IPS-18c (cell line): ENCODE measurements at regions not wholly inside any gene's neighbourhood (a gene's known extent, or its start where the extent isn't known, plus 50 kb on each side); places are given as distances from the start of the nearest gene placed in this dataset.
"Not testable (repeated sequence)": the region's sequence is repeated elsewhere in the genome, so short reads cannot be mapped to it uniquely, and the experiment has no call there.

Experiments
- H3K4me3 ChIP-seq: 2 replicates; pipeline ENCODE4 v1.7.0; 2013; ENCODE audit warnings: low read depth, mild to moderate bottlenecking, low read length, moderate library complexity; ENCODE audit not compliant: insufficient read depth
- H3K9me3 ChIP-seq: one replicate; pipeline ENCODE4 v1.6.1; 2013; ENCODE audit warnings: mild to moderate bottlenecking, low read length, moderate library complexity; ENCODE audit not compliant: control insufficient read depth, insufficient read depth

DNA sequence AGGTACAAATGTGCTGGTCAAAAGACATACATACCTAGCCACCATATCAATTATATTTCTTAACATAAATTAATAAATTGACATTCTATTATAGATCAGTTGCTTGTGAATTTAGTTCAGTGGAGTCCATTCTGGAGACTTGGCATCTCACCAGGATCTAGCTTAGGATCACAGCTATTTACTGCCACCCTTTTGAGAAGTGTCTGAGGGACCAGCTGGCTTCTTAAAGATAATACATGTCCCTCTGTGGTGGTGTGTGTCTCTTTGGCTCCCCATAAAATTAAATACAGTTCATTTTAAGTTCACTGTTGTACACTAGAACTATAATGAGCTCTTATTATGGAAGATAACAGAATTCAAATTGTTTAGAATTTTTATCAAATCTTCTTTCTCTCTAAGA lies 290.7 kb downstream of the PRELID2 start:
- H3K4me3 ChIP-seq: no peak overlapping the region
- no peaks in the 10 kb centered on the region for H3K9me3 ChIP-seq

DNA sequence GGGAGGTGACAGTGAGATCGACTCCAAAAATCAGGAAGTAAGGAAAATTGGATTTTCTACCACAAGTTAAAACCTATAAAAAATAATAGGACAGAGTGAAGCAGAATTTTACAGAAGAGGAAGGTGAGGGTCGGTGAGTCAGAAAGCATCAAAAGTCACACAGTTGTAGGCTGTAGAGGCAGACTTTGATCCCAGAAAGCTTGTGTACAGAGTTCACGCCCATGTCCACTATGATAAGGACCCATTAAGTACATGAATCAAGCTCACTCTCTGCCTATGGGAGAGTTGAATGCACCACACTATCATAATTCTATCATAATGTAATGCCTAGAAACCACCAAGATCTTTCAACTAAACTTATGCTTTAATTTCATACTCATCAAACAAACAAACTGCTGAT lies 291.2 kb downstream of the PRELID2 start:
- Histone ChIP-seq H3K9me3 (no peaks in the 10 kb centered on the region), H3K4me3 (no peak overlapping the region)

DNA sequence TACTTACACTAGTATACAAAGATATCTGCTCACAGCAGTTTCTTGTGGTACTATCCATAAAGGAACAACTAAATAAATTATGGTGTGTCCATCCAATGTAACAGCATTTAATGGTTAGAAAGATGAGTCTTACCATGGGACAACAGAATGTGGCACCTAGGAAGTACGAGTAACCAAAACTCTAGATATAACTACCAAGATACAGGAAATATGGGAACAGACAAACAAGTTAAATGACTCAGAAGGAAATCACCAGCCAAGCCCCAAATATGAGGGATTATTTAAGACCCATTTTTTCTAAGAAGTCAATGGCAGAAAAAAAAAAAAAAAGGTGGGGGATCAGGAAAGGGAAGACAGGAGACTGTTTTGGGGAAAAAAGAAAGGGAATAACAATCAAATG lies 294.8 kb downstream of the PRELID2 start:
- H3K4me3 ChIP-seq: no peak overlapping the region
- no peaks in the 10 kb centered on the region for H3K9me3 ChIP-seq

DNA sequence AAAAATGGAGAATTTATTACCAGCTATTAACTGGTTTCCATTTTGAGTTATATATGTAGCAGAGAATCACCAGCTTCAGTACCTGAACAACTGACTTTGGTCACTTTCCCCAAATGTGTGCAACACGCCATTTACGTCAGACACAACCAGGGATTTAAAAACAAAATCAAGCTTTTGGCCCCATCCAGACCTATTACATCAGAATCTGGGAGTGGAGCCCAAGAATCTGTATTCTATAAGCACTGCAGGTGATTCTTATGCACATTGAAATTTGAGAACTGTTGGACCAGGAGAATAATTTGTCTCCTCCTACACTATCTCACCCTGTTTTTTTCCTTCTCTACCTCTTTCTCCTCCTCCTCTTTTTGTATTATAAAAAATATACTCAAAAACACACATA lies 295.9 kb downstream of the PRELID2 start:
- H3K4me3 ChIP-seq: no peak overlapping the region
- no peaks in the 10 kb centered on the region for H3K9me3 ChIP-seq

DNA sequence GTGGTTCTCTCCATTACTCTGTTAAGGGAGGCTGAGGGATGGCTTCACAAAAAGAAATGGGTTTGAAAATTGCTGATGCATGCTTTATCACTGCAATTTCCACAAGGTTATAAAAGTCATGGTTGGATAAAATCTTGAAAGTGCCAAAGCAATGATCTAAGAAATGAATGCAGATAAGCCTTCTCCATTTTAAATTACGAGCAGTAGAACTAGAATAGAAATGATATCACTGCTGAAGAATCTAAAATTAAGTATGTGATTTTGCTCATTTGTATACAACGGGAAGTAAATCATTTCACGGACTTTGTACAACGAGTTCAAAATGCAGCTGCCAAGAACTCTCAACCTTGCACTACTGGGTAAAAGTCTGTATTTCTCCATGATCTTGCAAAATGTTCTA lies 299.0 kb downstream of the PRELID2 start:
- no peak overlapping the region for H3K4me3 ChIP-seq
- no peaks in the 10 kb centered on the region for H3K9me3 ChIP-seq

DNA sequence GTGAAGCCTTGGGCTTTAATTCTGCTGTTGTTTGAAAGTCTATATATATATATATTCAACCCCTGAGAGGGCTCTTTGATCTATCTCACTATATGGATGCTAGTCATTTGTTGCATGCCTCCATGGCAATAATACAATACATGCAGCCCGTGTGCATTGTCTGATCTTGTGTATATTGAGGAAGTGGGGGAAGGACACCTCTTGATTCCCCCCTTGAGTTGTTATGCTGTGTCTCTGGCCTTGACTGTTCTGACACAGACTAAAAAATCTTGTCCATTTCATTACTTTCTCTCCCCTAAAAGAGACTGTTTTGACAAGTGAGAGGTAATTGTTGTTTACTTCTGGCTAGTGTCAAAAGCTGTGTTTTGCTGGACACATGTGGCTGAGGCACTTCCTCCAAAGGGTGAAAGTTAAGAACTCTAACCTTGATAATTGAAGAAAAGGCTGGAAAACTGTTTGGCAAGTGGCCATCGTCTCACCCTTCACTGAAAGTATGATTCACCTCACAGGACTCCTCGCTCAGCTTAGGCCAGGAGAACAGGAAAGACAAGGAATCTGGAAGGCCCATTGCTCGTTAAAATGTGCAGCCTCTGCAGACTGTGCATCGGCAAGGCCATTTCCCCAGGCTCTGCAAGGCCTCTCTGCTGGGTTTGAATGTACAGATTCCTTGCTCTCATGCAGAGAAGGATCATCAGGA lies 304.0 kb downstream of the PRELID2 start:
- no peak overlapping the region for H3K4me3 ChIP-seq
- no peaks in the 10 kb centered on the region for H3K9me3 ChIP-seq

DNA sequence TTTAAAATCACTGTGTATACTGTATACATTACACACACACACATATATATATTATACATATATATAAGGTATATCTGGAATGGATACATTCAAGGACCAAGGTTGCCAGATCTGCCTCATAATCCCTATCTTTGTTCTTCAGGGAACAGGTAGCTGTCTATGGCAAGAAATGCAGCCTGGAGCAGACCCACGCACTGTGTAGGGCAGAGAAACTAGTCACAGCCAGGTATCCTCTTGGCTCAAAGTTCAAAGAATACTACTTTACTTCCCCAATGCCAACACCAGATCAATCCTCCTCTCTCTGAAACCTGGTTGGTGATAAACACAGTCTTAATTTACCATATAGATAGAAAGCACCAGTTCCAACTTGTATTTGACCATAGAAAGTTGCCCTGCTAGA lies 313.6 kb downstream of the PRELID2 start:
- Histone ChIP-seq H3K4me3 (no peak overlapping the region), H3K9me3 (no peaks in the 10 kb centered on the region)

DNA sequence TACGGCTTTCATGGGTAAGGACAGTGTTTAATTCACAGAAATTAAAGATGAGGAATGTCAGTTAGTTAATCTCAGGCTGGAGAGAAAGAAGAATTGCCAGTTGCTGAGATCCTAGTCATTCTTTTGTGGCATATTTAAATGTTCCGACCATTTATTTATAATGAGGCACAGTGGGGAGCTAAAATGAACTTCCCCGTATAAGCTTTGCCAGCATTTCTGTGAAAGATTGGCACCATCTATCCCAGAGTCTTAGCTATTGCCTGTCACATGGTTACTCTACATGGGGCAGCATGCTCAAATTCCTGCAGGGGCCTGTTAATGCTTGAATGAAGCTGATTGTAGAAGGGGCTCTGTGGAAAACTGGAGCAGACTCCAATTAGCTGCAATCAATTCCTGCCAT lies 314.1 kb downstream of the PRELID2 start:
- Histone ChIP-seq H3K4me3 (no peak overlapping the region), H3K9me3 (no peaks in the 10 kb centered on the region)

DNA sequence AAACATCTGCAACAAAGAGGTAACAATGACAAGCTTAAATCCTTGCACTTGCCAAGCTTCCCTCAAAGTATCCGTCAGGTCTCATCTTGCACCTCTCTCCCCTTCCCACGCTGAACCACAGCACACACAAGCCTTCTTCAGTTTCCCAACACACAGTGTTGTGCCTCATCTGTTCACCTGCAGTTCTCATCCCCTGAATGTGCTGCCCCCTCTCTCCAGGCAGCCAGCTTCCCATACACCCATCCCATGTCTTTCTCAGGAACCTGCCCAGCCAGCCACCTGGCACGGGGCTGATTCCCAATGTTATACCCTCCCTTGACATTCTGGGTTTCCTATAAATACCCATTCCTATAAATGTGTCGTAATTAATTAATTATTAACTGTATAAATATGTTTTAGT lies 314.8 kb downstream of the PRELID2 start:
- no peak overlapping the region for H3K4me3 ChIP-seq
- no peaks in the 10 kb centered on the region for H3K9me3 ChIP-seq

DNA sequence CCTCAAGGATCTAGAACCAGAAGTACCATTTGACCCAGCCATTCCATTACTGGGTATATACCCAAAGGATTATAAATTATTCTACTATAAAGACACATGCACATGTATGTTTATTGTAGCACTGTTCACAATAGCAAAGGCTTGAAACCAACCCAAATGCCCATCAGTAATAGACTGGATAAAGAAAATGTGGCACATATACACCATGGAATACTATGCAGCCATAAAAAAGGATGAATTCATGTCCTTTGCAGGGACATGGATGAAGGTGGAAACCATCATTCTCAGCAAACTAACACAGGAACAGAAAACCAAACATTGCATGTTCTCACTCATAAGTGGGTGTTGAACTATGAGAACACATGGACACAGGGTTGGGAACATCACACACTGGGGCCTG lies 317.6 kb downstream of the PRELID2 start:
- not testable (repeated sequence) for H3K4me3 ChIP-seq, H3K9me3 ChIP-seq

DNA sequence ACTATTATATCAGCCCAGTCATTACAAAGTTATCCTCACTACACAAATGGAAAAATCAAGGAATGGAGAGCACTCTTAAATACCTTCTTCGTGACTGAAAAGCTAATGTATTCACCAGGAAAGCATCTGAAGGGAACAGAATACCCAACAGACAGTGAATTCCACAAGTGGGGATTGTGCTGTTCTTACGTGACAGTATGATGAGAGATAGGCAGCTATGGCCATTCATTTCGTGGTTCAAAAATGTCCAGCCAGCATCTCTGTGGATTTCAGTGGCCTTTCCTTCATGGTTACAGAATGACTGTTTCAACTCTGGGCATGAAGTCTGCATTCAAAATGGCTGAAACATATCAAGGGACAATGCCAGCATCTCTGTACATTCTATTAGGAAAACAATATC lies 323.8 kb downstream of the PRELID2 start:
- no peaks in the 10 kb centered on the region for H3K9me3 ChIP-seq

DNA sequence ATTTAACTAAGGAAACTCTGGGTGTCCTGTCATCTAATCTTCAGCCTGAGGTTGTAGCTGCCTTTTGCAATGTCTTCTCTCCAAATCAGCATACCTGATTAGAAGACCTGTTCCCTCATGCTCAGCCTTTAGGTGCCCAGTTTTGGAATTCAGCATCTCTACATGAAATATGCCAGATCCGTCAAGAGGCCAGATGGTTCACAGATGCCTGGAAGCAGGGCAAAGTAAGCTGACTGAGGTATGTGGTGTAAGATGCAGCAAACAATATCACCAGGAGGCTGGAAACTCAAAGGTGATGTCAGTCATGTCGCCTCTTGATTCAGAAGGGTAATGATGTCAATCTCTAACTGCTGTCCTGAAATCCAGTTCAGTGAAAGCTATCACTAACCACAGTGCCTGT lies 324.4 kb downstream of the PRELID2 start:
- no peaks in the 10 kb centered on the region for H3K9me3 ChIP-seq
- H3K4me3 ChIP-seq: no peak overlapping the region

More for the DNA sequence above, 323.8 kb downstream of the PRELID2 start:
- H3K4me3 ChIP-seq: no peak overlapping the region

DNA sequence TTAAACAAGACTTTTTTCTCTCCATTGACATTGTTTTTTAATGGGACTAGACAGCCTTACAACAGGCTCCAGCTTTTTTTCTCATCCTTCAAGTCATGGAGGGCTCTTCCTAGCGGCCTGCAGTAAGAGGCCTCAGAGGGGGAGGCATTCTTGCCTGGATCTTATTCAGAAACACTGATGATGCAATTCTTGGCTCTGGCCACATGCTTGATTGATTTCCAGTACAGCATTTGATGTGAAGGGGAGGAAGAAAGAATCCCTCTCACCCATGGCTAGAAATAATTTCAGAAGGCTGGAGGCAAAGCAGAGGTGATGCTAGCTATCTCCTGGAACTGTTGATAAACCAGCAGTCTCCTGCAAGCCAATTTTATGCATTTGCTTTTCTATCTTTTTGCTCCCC lies 324.8 kb downstream of the PRELID2 start:
- Histone ChIP-seq H3K9me3 (no peaks in the 10 kb centered on the region), H3K4me3 (no peak overlapping the region)

DNA sequence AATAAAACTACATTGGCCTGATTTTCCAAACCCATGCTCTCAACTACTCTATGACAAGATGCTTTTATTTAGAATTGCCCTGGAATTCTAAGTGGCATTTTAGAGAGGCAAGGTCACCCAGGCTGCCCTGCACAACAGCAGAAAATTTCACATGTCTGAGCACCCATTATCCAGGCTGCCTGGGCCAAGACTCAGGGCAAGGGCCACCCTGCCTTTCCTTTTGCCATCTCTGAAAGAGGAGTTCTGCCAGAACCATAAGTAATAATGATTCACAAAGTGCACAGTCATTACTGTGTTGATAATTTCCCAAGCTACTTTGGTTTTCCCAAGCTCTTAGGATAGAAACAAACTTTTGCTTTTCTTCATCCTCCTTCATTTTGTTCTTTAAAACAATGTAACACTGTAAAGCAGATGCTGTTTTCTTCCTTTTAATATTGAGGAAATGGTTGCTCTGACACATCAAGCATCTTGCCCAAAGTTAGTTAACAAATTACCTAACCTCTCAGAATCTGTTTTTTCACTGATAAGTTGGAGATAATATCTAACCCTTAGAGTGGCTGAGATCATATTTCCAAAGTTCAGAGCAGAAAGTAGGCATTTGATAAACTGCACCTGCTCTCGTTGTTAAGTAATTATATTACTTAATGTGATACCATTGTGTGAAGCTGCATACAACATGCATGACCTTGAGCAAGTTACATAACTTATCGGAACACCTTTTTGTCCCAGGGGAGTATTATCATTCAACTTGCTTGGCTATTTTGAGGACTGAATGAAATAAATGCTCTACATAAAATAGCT lies 325.6 kb downstream of the PRELID2 start:
- no peaks in the 10 kb centered on the region for H3K9me3 ChIP-seq
- no peak overlapping the region for H3K4me3 ChIP-seq

DNA sequence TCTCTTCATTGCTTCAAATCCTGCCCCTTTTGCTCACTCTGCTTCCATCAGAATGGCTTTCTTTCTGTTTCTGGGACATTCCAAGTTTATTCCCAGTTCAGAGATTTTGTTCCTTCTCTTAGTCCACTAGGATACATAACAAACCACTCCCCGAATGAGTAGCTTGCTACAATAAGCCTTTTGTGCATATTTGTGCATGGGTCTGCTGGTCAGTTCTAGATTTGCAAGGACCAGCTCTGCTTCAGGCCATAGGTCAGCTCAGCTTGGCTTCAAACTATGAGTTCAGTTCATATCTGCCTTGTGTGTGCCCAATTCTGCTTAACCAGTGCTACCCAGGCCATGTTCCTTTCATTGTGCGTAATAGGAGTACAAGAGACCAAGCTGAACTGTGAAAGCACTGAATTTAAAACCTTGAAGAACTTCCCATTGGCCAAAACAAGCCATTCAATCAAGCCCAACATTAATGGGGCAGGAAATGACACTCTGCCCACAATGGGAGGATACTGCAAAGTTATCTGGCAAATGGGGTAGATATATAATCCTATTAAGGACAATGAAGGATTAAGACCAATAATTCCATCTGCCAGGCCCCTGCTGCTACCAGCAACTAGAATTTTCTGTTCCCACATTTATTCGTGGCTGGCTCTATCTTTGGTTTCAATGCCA lies 328.8 kb downstream of the PRELID2 start:
- H3K9me3 ChIP-seq: no peaks in the 10 kb centered on the region

DNA sequence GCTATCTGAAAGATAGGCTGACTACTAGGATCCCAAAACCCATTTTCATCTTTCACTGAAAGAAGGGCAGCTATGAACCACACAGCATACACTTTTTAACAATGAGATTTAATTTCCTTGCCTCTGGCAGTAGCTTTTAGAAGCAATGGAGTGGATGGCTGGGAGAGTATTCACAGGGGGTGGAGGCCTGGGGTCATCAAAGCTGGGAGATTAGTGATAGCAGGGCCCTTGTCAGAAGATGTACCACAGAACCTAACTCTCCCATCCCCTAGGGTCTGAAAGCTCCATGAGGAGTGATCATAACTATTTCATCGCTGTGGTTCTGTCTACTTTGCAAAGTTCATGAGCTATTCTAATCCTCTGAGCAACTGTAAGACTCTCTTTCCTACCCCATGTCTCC lies 332.2 kb downstream of the PRELID2 start:
- no peak overlapping the region for H3K4me3 ChIP-seq
- no peaks in the 10 kb centered on the region for H3K9me3 ChIP-seq

More for the DNA sequence above, 328.8 kb downstream of the PRELID2 start:
- H3K4me3 ChIP-seq: no peak overlapping the region

DNA sequence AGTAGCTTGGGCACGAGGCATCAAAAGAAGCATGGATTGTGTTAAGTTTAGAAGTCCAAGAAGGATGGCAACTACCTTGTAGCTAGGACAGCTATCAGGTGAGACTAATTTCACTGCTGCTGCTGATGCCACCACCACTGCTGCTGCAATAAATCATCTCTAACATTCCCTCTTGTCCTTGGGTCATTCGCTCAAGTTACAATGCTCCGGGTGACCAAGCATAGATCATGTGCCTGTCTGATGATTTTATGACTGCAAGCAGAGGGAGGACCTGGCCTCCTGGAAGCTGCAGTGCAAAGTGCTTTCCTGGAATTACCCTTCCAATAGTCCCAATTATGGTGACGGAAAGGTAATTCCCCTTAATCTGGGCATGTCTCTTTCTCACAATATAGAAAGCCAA lies 334.4 kb downstream of the PRELID2 start:
- no peak overlapping the region; the same call in 1 of the 2 replicates for H3K4me3 ChIP-seq

DNA sequence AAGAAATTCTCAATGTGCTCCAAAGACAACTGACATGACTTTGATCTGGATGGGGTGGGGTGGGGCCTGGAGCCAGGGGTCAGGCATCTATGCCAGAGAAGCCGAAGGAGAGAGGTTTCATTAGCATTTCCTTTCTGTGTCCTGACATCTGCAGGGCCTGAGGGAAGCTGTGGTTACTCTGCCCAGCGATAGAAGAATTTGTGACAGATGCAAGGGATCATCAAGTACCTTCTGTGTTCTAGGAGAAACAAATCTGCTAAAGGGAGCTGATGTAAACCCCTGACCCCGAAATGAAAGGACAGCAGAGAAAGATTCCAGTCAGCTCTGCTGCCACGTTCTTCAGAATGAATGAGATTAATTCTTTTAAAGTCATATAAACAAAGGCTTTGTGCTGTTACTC lies 335.7 kb downstream of the PRELID2 start:
- Histone ChIP-seq H3K9me3 (no peaks in the 10 kb centered on the region), H3K4me3 (no peak overlapping the region)

More for the DNA sequence above, 334.4 kb downstream of the PRELID2 start:
- H3K9me3 ChIP-seq: no peaks in the 10 kb centered on the region
